HCT116 (cell line): ENCODE measurements at regions not wholly inside any gene's neighbourhood (a gene's known extent, or its start where the extent isn't known, plus 50 kb on each side); places are given as distances from the start of the nearest gene placed in this dataset.

ENCODE experiments used
- ATAC-seq: fragments of 200-7000 bp; cut with Tn5 transposase; 2 replicates; pipeline ENCODE4 v1.9.1; 2020; ENCODE audit warnings: mild to moderate bottlenecking, moderate library complexity
- BruUV-seq: library from RNA; stranded (reverse); fragments of 400-500 nt; replicated peaks from 2 replicates; lab custom pipeline; 2021; lab: Mats Ljungman, UMichigan
- CTCF ChIA-PET: fragments of 300-600 bp; sonication (Branson Sonifier 250); formaldehyde crosslinking; loops from one replicate; lab custom pipeline; 2021; ENCODE audit warnings: antibody characterized with exemption; lab: Charles Lee
- POLR2A ChIA-PET: fragments of 300-600, 350-600 bp; sonication (Branson Sonifier 250); formaldehyde crosslinking; loops from one replicate; lab custom pipeline; 2021; ENCODE audit warnings: antibody characterized with exemption; lab: Charles Lee
- RAD21 ChIA-PET, 2 experiments: fragments of 300-600 bp; sonication (Branson Sonifier 250); formaldehyde crosslinking; loops; one replicate each; lab custom pipeline; 2023; ENCODE audit warnings: low total read pairs in 2 of 2; ENCODE audit not compliant: uncharacterized antibody in 2 of 2, unreplicated experiment in 2 of 2, low non-redundant PET in 1 of 2; lab: Charles Lee
- DNase-seq: peaks from one replicate; pipeline ENCODE4 v3.0.0-alpha.2; 2010; ENCODE audit warnings: low read depth, low spot score
- H2AFZ ChIP-seq: fragments of 200-600 bp; shearing (Covaris generic), sonication (generic); 2 replicates; pipeline ENCODE4 v1.6.1; 2017; ENCODE audit warnings: low read depth, mixed run types, mixed read lengths, antibody characterized with exemption, low read length; ENCODE audit not compliant: poor library complexity, severe bottlenecking
- H3K27ac ChIP-seq: 2 replicates; pipeline ENCODE4 v1.5.1; 2012; ENCODE audit warnings: low read depth, low read length
- H3K27me3 ChIP-seq: fragments of 200-600 bp; sonication (generic); 2 replicates; pipeline ENCODE4 v1.6.1; 2016; ENCODE audit warnings: mixed run types, low read length, mixed read lengths; ENCODE audit not compliant: insufficient read depth
- H3K36me3 ChIP-seq, 2 experiments: fragments of 200-500 bp in 1 of 2; fragments of 200-600 bp in 1 of 2; sonication (Bioruptor generic) in 1 of 2; sonication (generic) in 1 of 2; 2 replicates each; pipeline versions ENCODE4 v1.5.1 to v1.6.1; 2014 to 2016; ENCODE audit warnings: low read length in 2 of 2, inconsistent platforms in 1 of 2, mixed read lengths in 1 of 2, mixed run types in 1 of 2; ENCODE audit not compliant: insufficient read depth in 2 of 2, control insufficient read depth in 1 of 2
- H3K4me1 ChIP-seq, 2 experiments: fragments of 200-600 bp in 1 of 2; sonication (generic) in 1 of 2; 2 replicates each; pipeline versions ENCODE4 v1.5.1 to v1.6.1; 2012 to 2017; ENCODE audit warnings: low read length in 2 of 2, inconsistent platforms in 1 of 2, mild to moderate bottlenecking in 1 of 2, mixed read lengths in 1 of 2, mixed run types in 1 of 2, moderate library complexity in 1 of 2; ENCODE audit not compliant: insufficient read depth in 2 of 2, control insufficient read depth in 1 of 2
- H3K4me2 ChIP-seq: fragments of 200-600 bp; sonication (generic); 2 replicates; pipeline ENCODE4 v1.6.1; 2017; ENCODE audit warnings: mixed run types, low read length, mixed read lengths
- H3K4me3 ChIP-seq, 2 experiments: fragments of 200-600 bp in 1 of 2; sonication (generic) in 1 of 2; replicated peaks in 1 of 2; 2 replicates each; pipeline ENCODE4 v1.5.1; 2011 to 2016; ENCODE audit warnings: low read length in 2 of 2, control low read depth in 1 of 2, low read depth in 1 of 2, mild to moderate bottlenecking in 1 of 2, mixed read lengths in 1 of 2, mixed run types in 1 of 2
- H3K79me2 ChIP-seq: fragments of 200-600 bp; sonication (generic); 2 replicates; pipeline ENCODE4 v1.6.1; 2017; ENCODE audit warnings: mild to moderate bottlenecking, mixed run types, low read length, moderate library complexity, mixed read lengths; ENCODE audit not compliant: insufficient read depth
- H3K9ac ChIP-seq: fragments of 200-600 bp; sonication (generic); 2 replicates; pipeline ENCODE4 v1.6.1; 2016; ENCODE audit warnings: low read length, mixed read lengths
- H3K9me2 ChIP-seq: fragments of 200-600 bp; sonication (generic), shearing (Covaris generic); 2 replicates; pipeline ENCODE4 v1.6.1; 2017; ENCODE audit warnings: mixed run types, mild to moderate bottlenecking, moderate library complexity; ENCODE audit not compliant: insufficient read depth
- H3K9me3 ChIP-seq, 2 experiments: fragments of 200-500 bp in 1 of 2; fragments of 200-600 bp in 1 of 2; sonication (Bioruptor generic) in 1 of 2; sonication (generic) in 1 of 2; 2 replicates each; pipeline ENCODE4 v1.6.1; 2014 to 2017; ENCODE audit warnings: low read length in 2 of 2, mixed read lengths in 2 of 2, inconsistent platforms in 1 of 2, low read depth in 1 of 2, mild to moderate bottlenecking in 1 of 2, mixed run types in 1 of 2, moderate library complexity in 1 of 2; ENCODE audit not compliant: control insufficient read depth in 1 of 2, insufficient read depth in 1 of 2
- H4K20me1 ChIP-seq: fragments of 200-600 bp; sonication (generic), shearing (Covaris generic); 2 replicates; pipeline ENCODE4 v1.6.1; 2017; ENCODE audit warnings: mixed run types, mild to moderate bottlenecking, moderate library complexity; ENCODE audit not compliant: insufficient read depth
- EGR1 ChIP-seq: IDR thresholded peaks from 2 replicates; pipeline ENCODE4 v1.6.1; 2012; ENCODE audit warnings: low read depth
- EZH2 ChIP-seq: fragments of 200-600 bp; sonication (generic); IDR thresholded peaks from 2 replicates; pipeline ENCODE4 v1.6.1; 2017; ENCODE audit warnings: antibody characterized with exemption, mixed run types
- EZH2phosphoT487 ChIP-seq: fragments of 200-600 bp; IDR thresholded peaks from 2 replicates; pipeline ENCODE4 v1.6.1; 2018; ENCODE audit warnings: antibody characterized with exemption, borderline replicate concordance
- MAX ChIP-seq: IDR thresholded peaks from 2 replicates; pipeline ENCODE4 v1.6.1; 2012
- POLR2A ChIP-seq: IDR thresholded peaks from 2 replicates; pipeline ENCODE4 v1.7.0; 2011; ENCODE audit warnings: borderline replicate concordance; ENCODE audit not compliant: insufficient read depth, insufficient read length; ENCODE audit errors: extremely low read depth
- POLR2AphosphoS5 ChIP-seq: IDR thresholded peaks from 2 replicates; pipeline ENCODE4 v1.6.1; 2011; ENCODE audit warnings: mild to moderate bottlenecking, low read depth, low read length, moderate library complexity
- RAD21 ChIP-seq: IDR thresholded peaks from 2 replicates; pipeline ENCODE4 v1.6.1; 2012; ENCODE audit warnings: low read depth, mild to moderate bottlenecking
- REST ChIP-seq: IDR thresholded peaks from 2 replicates; pipeline ENCODE4 v1.6.1; 2012; ENCODE audit warnings: low read depth
- SP1 ChIP-seq: IDR thresholded peaks from 2 replicates; pipeline ENCODE4 v1.6.1; 2012; ENCODE audit warnings: low read depth
- TCF7L2 ChIP-seq: IDR thresholded peaks from 2 replicates; pipeline ENCODE4 v1.7.0; 2011; ENCODE audit warnings: borderline replicate concordance, inconsistent platforms; ENCODE audit not compliant: insufficient read depth, insufficient read length; ENCODE audit errors: extremely low read depth
- YY1 ChIP-seq: IDR thresholded peaks from 2 replicates; pipeline ENCODE4 v1.6.1; 2011; ENCODE audit warnings: low read length, low read depth, moderate library complexity, mild to moderate bottlenecking; ENCODE audit not compliant: insufficient replicate concordance; ENCODE audit errors: extremely low read depth
- ZNF274 ChIP-seq: fragments of 200-500 bp; sonication (Bioruptor generic); IDR thresholded peaks from 2 replicates; pipeline ENCODE4 v1.6.1; 2014; ENCODE audit warnings: mild to moderate bottlenecking, low read depth, low read length, inconsistent platforms
- intact Hi-C: fragments of 100-400 bp; cut with micrococcal nuclease; formaldehyde crosslinking; loops from 2 replicates; pipeline ENCODE4 v1.10.0; 2022
- TF ChIP-seq, protein P1 (sequence below): IDR thresholded peaks from 2 replicates; pipeline ENCODE4 v1.6.1; 2011; ENCODE audit warnings: mild to moderate bottlenecking, low read length, moderate library complexity; ENCODE audit not compliant: insufficient replicate concordance; ENCODE audit errors: extremely low read depth

DNA sequence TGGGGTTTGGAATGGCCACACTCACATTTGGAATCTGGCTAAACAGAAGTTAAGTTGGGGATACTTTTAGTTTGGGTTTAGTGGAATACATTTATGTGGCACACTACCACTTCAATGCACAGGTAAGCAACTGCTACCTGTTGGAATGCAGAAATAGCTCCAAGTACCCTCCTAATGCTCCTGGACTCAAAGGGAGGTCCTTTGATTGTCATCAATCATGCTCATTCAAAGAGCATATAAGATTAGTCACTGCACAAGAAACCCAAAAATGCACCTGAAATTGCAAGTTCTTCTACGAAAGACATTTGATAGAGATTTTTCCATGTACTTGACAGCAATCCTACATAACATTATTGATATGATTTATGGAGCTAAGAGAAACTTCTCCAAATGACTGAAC is 247.7 kb downstream of the ANKRD50 start:
- CTCF ChIA-PET, result no interaction called here
- no peak overlapping the region for H3K9ac ChIP-seq
- no peaks in the 10 kb centered on the region for H3K27me3 ChIP-seq
- H3K4me2 ChIP-seq, result no peak overlapping the region
- POLR2A ChIA-PET, result no interaction called here
- H3K4me3 ChIP-seq, result no peak overlapping the region
- no peak overlapping the region for H2AFZ ChIP-seq
- H4K20me1 ChIP-seq, result no peaks in the 10 kb centered on the region
- TF ChIP-seq YY1 (no peak), ZNF274 (no peak), SP1 (no peak), RAD21 (no peak)
- TF ChIP-seq, protein P1, sequence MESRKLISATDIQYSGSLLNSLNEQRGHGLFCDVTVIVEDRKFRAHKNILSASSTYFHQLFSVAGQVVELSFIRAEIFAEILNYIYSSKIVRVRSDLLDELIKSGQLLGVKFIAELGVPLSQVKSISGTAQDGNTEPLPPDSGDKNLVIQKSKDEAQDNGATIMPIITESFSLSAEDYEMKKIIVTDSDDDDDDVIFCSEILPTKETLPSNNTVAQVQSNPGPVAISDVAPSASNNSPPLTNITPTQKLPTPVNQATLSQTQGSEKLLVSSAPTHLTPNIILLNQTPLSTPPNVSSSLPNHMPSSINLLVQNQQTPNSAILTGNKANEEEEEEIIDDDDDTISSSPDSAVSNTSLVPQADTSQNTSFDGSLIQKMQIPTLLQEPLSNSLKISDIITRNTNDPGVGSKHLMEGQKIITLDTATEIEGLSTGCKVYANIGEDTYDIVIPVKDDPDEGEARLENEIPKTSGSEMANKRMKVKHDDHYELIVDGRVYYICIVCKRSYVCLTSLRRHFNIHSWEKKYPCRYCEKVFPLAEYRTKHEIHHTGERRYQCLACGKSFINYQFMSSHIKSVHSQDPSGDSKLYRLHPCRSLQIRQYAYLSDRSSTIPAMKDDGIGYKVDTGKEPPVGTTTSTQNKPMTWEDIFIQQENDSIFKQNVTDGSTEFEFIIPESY, result no peak
- no peaks in the 10 kb centered on the region for H3K9me3 ChIP-seq
- H3K36me3 ChIP-seq, result no peaks in the 10 kb centered on the region
- no peaks in the 10 kb centered on the region; the same call in 1 of the 2 replicates for H3K9me2 ChIP-seq
- intact Hi-C loops, result no loop called here
- BruUV-seq, result no TSS peak
- H3K27ac ChIP-seq, result no peak overlapping the region
- no peak for DNase-seq
- RAD21 ChIA-PET, result no interaction called here
- ATAC-seq, result no peak
- no peaks in the 10 kb centered on the region for H3K4me1 ChIP-seq
- no peaks in the 10 kb centered on the region for H3K79me2 ChIP-seq

GRCh38 chr4:124468360-124468759 is 244.2 kb downstream of the ANKRD50 start:
- no TSS peak for BruUV-seq
- RAD21 ChIA-PET, result no interaction called here
- no peaks in the 10 kb centered on the region for H4K20me1 ChIP-seq
- no peak overlapping the region for H2AFZ ChIP-seq
- intact Hi-C loops, result no loop called here
- H3K27me3 ChIP-seq, result no peaks in the 10 kb centered on the region
- no peaks in the 10 kb centered on the region for H3K4me1 ChIP-seq
- POLR2A ChIA-PET, result no interaction called here
- DNase-seq, result no peak
- no peaks in the 10 kb centered on the region for H3K9me3 ChIP-seq
- no peaks in the 10 kb centered on the region; the same call in 1 of the 2 replicates for H3K9me2 ChIP-seq
- no peaks in the 10 kb centered on the region for H3K79me2 ChIP-seq
- H3K4me2 ChIP-seq, result no peak overlapping the region
- CTCF ChIA-PET, result no interaction called here
- H3K27ac ChIP-seq, result no peak overlapping the region
- no peak for ATAC-seq
- H3K4me3 ChIP-seq, result no peak overlapping the region
- H3K9ac ChIP-seq, result no peak overlapping the region
- no peaks in the 10 kb centered on the region for H3K36me3 ChIP-seq
- TF ChIP-seq EGR1 (no peak), TCF7L2 (no peak), MAX (no peak), POLR2AphosphoS5 (no peak), EZH2 (no peak), POLR2A (no peak), REST (no peak), EZH2phosphoT487 (no peak)
- TF ChIP-seq, protein P1, result no peak
